DOHH2 (cell line): ENCODE measurements at regions not wholly inside any gene's neighbourhood (a gene's known extent, or its start where the extent isn't known, plus 50 kb on each side); places are given as distances from the start of the nearest gene placed in this dataset.

Experiments
- H3F3A ChIP-seq: fragments of 200-600 bp; sonication (generic), shearing (Covaris generic); 2 replicates; pipeline ENCODE4 v1.6.0; 2016; ENCODE audit warnings: antibody characterized with exemption, mild to moderate bottlenecking; ENCODE audit not compliant: control insufficient read depth, insufficient read depth
- H3K27ac ChIP-seq: fragments of 200-600 bp; sonication (generic); 2 replicates; pipeline ENCODE4 v1.5.1; 2014; ENCODE audit warnings: low read depth, mild to moderate bottlenecking, low read length, moderate library complexity
- H3K27me3 ChIP-seq: fragments of 200-600 bp; sonication (generic); 2 replicates; pipeline ENCODE4 v1.6.1; 2014; ENCODE audit warnings: mild to moderate bottlenecking, low read length, mixed read lengths; ENCODE audit not compliant: control insufficient read depth
- H3K36me3 ChIP-seq: fragments of 200-600 bp; sonication (generic); 2 replicates; pipeline ENCODE4 v1.6.1; 2014; ENCODE audit warnings: mild to moderate bottlenecking, low read length, moderate library complexity, mixed read lengths; ENCODE audit not compliant: control insufficient read depth
- H3K4me1 ChIP-seq: fragments of 200-600 bp; sonication (generic); 2 replicates; pipeline ENCODE4 v1.6.1; 2014; ENCODE audit warnings: mild to moderate bottlenecking, low read length, mixed read lengths; ENCODE audit not compliant: control insufficient read depth
- H3K4me2 ChIP-seq: fragments of 200-600 bp; sonication (generic); 2 replicates; pipeline ENCODE4 v1.6.0; 2014; ENCODE audit warnings: mild to moderate bottlenecking, low read length, moderate library complexity
- H3K4me3 ChIP-seq: fragments of 200-600 bp; sonication (generic); 2 replicates; pipeline ENCODE4 v1.5.1; 2014; ENCODE audit warnings: mild to moderate bottlenecking, low read length, mixed read lengths
- H3K79me2 ChIP-seq: fragments of 200-600 bp; sonication (generic); 2 replicates; pipeline ENCODE4 v1.6.1; 2014; ENCODE audit warnings: mild to moderate bottlenecking, low read length, mixed read lengths; ENCODE audit not compliant: control insufficient read depth
- H3K9me2 ChIP-seq: fragments of 200-600 bp; sonication (generic); replicated peaks from 2 replicates; pipeline ENCODE4 v1.6.1; 2014; ENCODE audit warnings: mild to moderate bottlenecking, low read length, mixed read lengths; ENCODE audit not compliant: control insufficient read depth
- H3K9me3 ChIP-seq: fragments of 200-600 bp; sonication (generic); 2 replicates; pipeline ENCODE4 v1.6.1; 2014; ENCODE audit warnings: antibody characterized with exemption, low read length, mixed read lengths; ENCODE audit not compliant: control insufficient read depth, insufficient read depth
- H4K20me1 ChIP-seq: fragments of 200-600 bp; sonication (generic); 2 replicates; pipeline ENCODE4 v1.6.0; 2014; ENCODE audit warnings: low read depth, mild to moderate bottlenecking, antibody characterized with exemption, low read length, moderate library complexity; ENCODE audit not compliant: control insufficient read depth, insufficient read depth
- CTCF ChIP-seq: fragments of 200-600 bp; sonication (generic); IDR thresholded peaks from one replicate; pipeline ENCODE4 v1.5.1; 2014; ENCODE audit warnings: antibody characterized with exemption, mild to moderate bottlenecking, low read depth, low read length; ENCODE audit not compliant: poor library complexity, severe bottlenecking
- EZH2phosphoT487 ChIP-seq: fragments of 200-600 bp; sonication (generic); IDR thresholded peaks from 2 replicates; pipeline ENCODE4 v1.6.1; 2017; ENCODE audit warnings: borderline replicate concordance, mild to moderate bottlenecking, antibody characterized with exemption, low read length, moderate library complexity, mixed read lengths

GRCh38 chr21:16678429-16679160, 834.2 kb upstream of the CXADR start:
- no peaks in the 10 kb centered on the region for H3K9me3 ChIP-seq
- no peaks in the 10 kb centered on the region for H4K20me1 ChIP-seq
- no peaks in the 10 kb centered on the region for H3K79me2 ChIP-seq
- H3K4me1 ChIP-seq, result no peaks in the 10 kb centered on the region
- no peaks in the 10 kb centered on the region for H3K36me3 ChIP-seq
- no peak overlapping the region for H3K4me2 ChIP-seq
- H3K27ac ChIP-seq, result no peak overlapping the region
- H3K27me3 ChIP-seq, result no peaks in the 10 kb centered on the region
- TF ChIP-seq CTCF (no peak), EZH2phosphoT487 (no peak)
- no peaks in the 10 kb centered on the region for H3F3A ChIP-seq
- no peaks in the 10 kb centered on the region for H3K9me2 ChIP-seq
- H3K4me3 ChIP-seq, result no peak overlapping the region

GRCh38 chr21:16695074-16695473, 817.8 kb upstream of the CXADR start:
- TF ChIP-seq CTCF, result no peak
- no peak for TF ChIP-seq EZH2phosphoT487
- Histone ChIP-seq H3K27me3 (no peaks in the 10 kb centered on the region), H3K79me2 (no peaks in the 10 kb centered on the region), H3K9me2 (no peaks in the 10 kb centered on the region), H3K4me1 (no peaks in the 10 kb centered on the region), H3K27ac (no peak overlapping the region), H3K4me3 (no peak overlapping the region), H3K36me3 (no peaks in the 10 kb centered on the region), H4K20me1 (no peaks in the 10 kb centered on the region), H3K9me3 (0 out of 2 replicates have a peak, but pooled peaks cover 3% of the 10 kb centered on the region), H3F3A (no peaks in the 10 kb centered on the region), H3K4me2 (no peak overlapping the region)

- Histone ChIP-seq H3K79me2 (no peaks in the 10 kb centered on the region), H3K4me2 (no peak overlapping the region), H3K27ac (no peak overlapping the region), H3K36me3 (no peaks in the 10 kb centered on the region), H4K20me1 (no peaks in the 10 kb centered on the region), H3K27me3 (no peaks in the 10 kb centered on the region), H3K4me1 (no peaks in the 10 kb centered on the region), H3F3A (no peaks in the 10 kb centered on the region), H3K9me2 (no peaks in the 10 kb centered on the region), H3K4me3 (no peak overlapping the region), H3K9me3 (no peaks in the 10 kb centered on the region; the same call in 1 of the 2 replicates)
- no peak for TF ChIP-seq EZH2phosphoT487
- TF ChIP-seq CTCF, result no peak
Measured at GRCh38 chr21:16707274-16707673, 805.6 kb upstream of the CXADR start.
